GM23248 (cell line): ENCODE measurements at regions not wholly inside any gene's neighbourhood (a gene's known extent, or its start where the extent isn't known, plus 50 kb on each side); places are given as distances from the start of the nearest gene placed in this dataset.
A peak's percentile ranks its signal among the peaks of the same experiment; 100 is the strongest.

Experiments used
- DNase-seq: peaks from one replicate; pipeline ENCODE4 v3.0.0-alpha.2; 2015
- H2AFZ ChIP-seq: fragments of 200-600 bp; sonication (generic); 2 replicates; pipeline ENCODE4 v1.6.1; 2016; ENCODE audit warnings: antibody characterized with exemption
- H3F3A ChIP-seq: fragments of 200-600 bp; sonication (generic); 2 replicates; pipeline ENCODE4 v1.6.1; 2016; ENCODE audit warnings: mild to moderate bottlenecking, antibody characterized with exemption, mixed run types; ENCODE audit not compliant: insufficient read depth
- H3K27ac ChIP-seq: fragments of 200-600 bp; sonication (generic); 2 replicates; pipeline ENCODE4 v1.5.1; 2016; ENCODE audit warnings: mild to moderate bottlenecking
- H3K27me3 ChIP-seq: fragments of 200-600 bp; sonication (generic); replicated peaks from 2 replicates; pipeline ENCODE4 v1.6.1; 2016; ENCODE audit warnings: mild to moderate bottlenecking; ENCODE audit not compliant: insufficient read depth
- H3K36me3 ChIP-seq: fragments of 200-600 bp; sonication (generic); 2 replicates; pipeline ENCODE4 v1.6.1; 2016; ENCODE audit warnings: low read depth, mild to moderate bottlenecking
- H3K4me1 ChIP-seq: fragments of 200-600 bp; sonication (generic); 2 replicates; pipeline ENCODE4 v1.6.1; 2016; ENCODE audit warnings: mild to moderate bottlenecking; ENCODE audit not compliant: insufficient read depth
- H3K4me2 ChIP-seq: fragments of 200-600 bp; sonication (generic); one replicate; pipeline ENCODE4 v1.6.1; 2016; ENCODE audit warnings: mild to moderate bottlenecking; ENCODE audit not compliant: unreplicated experiment
- H3K4me3 ChIP-seq: fragments of 200-600 bp; sonication (generic); 2 replicates; pipeline ENCODE4 v1.5.1; 2016; ENCODE audit warnings: mild to moderate bottlenecking
- H3K79me2 ChIP-seq: fragments of 200-600 bp; sonication (generic); 2 replicates; pipeline ENCODE4 v1.6.1; 2016; ENCODE audit warnings: mild to moderate bottlenecking; ENCODE audit not compliant: insufficient read depth
- H3K9ac ChIP-seq: fragments of 200-600 bp; sonication (generic); 2 replicates; pipeline ENCODE4 v1.6.1; 2016; ENCODE audit warnings: mild to moderate bottlenecking
- H3K9me2 ChIP-seq: fragments of 200-600 bp; sonication (generic); 2 replicates; pipeline ENCODE4 v1.6.1; 2016; ENCODE audit warnings: mixed run types, mild to moderate bottlenecking, moderate library complexity; ENCODE audit not compliant: insufficient read depth
- H3K9me3 ChIP-seq: fragments of 200-600 bp; sonication (generic); one replicate; pipeline ENCODE4 v1.6.1; 2017; ENCODE audit warnings: low read depth
- H4K20me1 ChIP-seq: fragments of 200-600 bp; sonication (generic); 2 replicates; pipeline ENCODE4 v1.6.0; 2016; ENCODE audit not compliant: insufficient read depth
- EZH2 ChIP-seq: fragments of 200-600 bp; sonication (generic); IDR thresholded peaks from 2 replicates; pipeline ENCODE4 v1.6.1; 2018; ENCODE audit warnings: antibody characterized with exemption, mild to moderate bottlenecking; ENCODE audit not compliant: insufficient read depth, poor library complexity, severe bottlenecking
- EZH2phosphoT487 ChIP-seq: fragments of 200-600 bp; sonication (generic); IDR thresholded peaks from 2 replicates; pipeline ENCODE4 v1.6.1; 2018; ENCODE audit warnings: antibody characterized with exemption, moderate library complexity, mild to moderate bottlenecking, low read depth; ENCODE audit not compliant: insufficient read depth
- WGBS, 2 experiments: methylation state at CpG; one replicate each; pipeline ENCODE4 v1.1.6; 2015 to 2017; ENCODE audit warnings: low lambda C conversion rate in 2 of 2, low coverage in 1 of 2; ENCODE audit errors: missing lambda C conversion rate in 2 of 2; 5-methylcytosine and 5-hydroxymethylcytosine counted together
- in situ Hi-C: fragments of 300-500 bp; cut with MboI; formaldehyde crosslinking; loops from 2 replicates; pipeline ENCODE4 v1.15.0; 2020

- TF ChIP-seq EZH2 = no peak
- TF ChIP-seq EZH2phosphoT487 = no peak
- in situ Hi-C loops = no loop called here
- 73 to 75% methylated on average over 19 to 21 of the region's 21 CpGs for WGBS, 2 experiments
Observed at GRCh38 chr17:77691216-77692085, 267.1 kb upstream of the TNRC6C start.

GRCh38 chr17:77692571-77693161 lies 265.8 kb upstream of the TNRC6C start:
- 49 to 59% methylated on average over 12 of the region's 12 CpGs for WGBS, 2 experiments
- DNase-seq = peak; percentile 88

More at GRCh38 chr17:77691216-77692085, 267.1 kb upstream of the TNRC6C start:
- Histone ChIP-seq H3K4me2 (no peak overlapping the region), H3K9ac (no peak overlapping the region), H3K4me3 (no peak overlapping the region), H3K27ac (no peak overlapping the region), H3K4me1 (peaks cover 8% of the 10 kb centered on the region), H3K79me2 (no peaks in the 10 kb centered on the region), H3K27me3 (peaks cover 24% of the 10 kb centered on the region), H3K9me3 (no peaks in the 10 kb centered on the region), H3K9me2 (no peaks in the 10 kb centered on the region), H3K36me3 (no peaks in the 10 kb centered on the region), H2AFZ (no peak overlapping the region), H4K20me1 (no peaks in the 10 kb centered on the region), H3F3A (no peaks in the 10 kb centered on the region)
- no peak for DNase-seq

GRCh38 chr17:77693301-77693700 lies 265.2 kb upstream of the TNRC6C start:
- H4K20me1 ChIP-seq = no peaks in the 10 kb centered on the region
- H3K4me3 ChIP-seq = no peak overlapping the region
- no peak overlapping the region for H3K9ac ChIP-seq
- TF ChIP-seq EZH2 = no peak
- no peak for TF ChIP-seq EZH2phosphoT487
- no peaks in the 10 kb centered on the region for H3K79me2 ChIP-seq
- WGBS, 2 experiments = 70 to 81% methylated on average over 9 of the region's 9 CpGs
- H3K9me2 ChIP-seq = no peaks in the 10 kb centered on the region
- H3K27me3 ChIP-seq = peaks cover 34% of the 10 kb centered on the region
- no peak overlapping the region for H3K27ac ChIP-seq
- no peak for DNase-seq
- H3K4me1 ChIP-seq = peaks cover 8% of the 10 kb centered on the region
- in situ Hi-C loops = no loop called here
- H3F3A ChIP-seq = no peaks in the 10 kb centered on the region
- H3K9me3 ChIP-seq = no peaks in the 10 kb centered on the region
- H3K4me2 ChIP-seq = no peak overlapping the region
- H3K36me3 ChIP-seq = no peaks in the 10 kb centered on the region
- no peak overlapping the region for H2AFZ ChIP-seq

More at GRCh38 chr17:77692571-77693161, 265.8 kb upstream of the TNRC6C start:
- Histone ChIP-seq H3K9me3 (no peaks in the 10 kb centered on the region), H3K27me3 (peaks cover 31% of the 10 kb centered on the region), H4K20me1 (no peaks in the 10 kb centered on the region), H2AFZ (no peak overlapping the region), H3K36me3 (no peaks in the 10 kb centered on the region), H3K9ac (no peak overlapping the region), H3K4me2 (no peak overlapping the region), H3K4me3 (no peak overlapping the region), H3K27ac (no peak overlapping the region), H3K9me2 (no peaks in the 10 kb centered on the region), H3K4me1 (peaks cover 8% of the 10 kb centered on the region), H3K79me2 (no peaks in the 10 kb centered on the region), H3F3A (no peaks in the 10 kb centered on the region)
- in situ Hi-C loops = no loop called here
- TF ChIP-seq EZH2 (no peak), EZH2phosphoT487 (no peak)

- Histone ChIP-seq H3K27me3 (peaks cover 39% of the 10 kb centered on the region), H3K9me2 (no peaks in the 10 kb centered on the region), H3K4me2 (no peak overlapping the region), H3F3A (no peaks in the 10 kb centered on the region), H3K4me1 (peaks cover 8% of the 10 kb centered on the region), H3K36me3 (no peaks in the 10 kb centered on the region), H3K9me3 (no peaks in the 10 kb centered on the region), H3K4me3 (no peak overlapping the region), H4K20me1 (no peaks in the 10 kb centered on the region), H2AFZ (no peak overlapping the region), H3K9ac (no peak overlapping the region), H3K79me2 (no peaks in the 10 kb centered on the region), H3K27ac (no peak overlapping the region)
- no peak for DNase-seq
- 65 to 78% methylated on average over 7 of the region's 7 CpGs for WGBS, 2 experiments
- in situ Hi-C loops = no loop called here
- TF ChIP-seq EZH2 = no peak
- TF ChIP-seq EZH2phosphoT487 = no peak
Observed at GRCh38 chr17:77693776-77694175, 264.7 kb upstream of the TNRC6C start.
